Thyroid gland (tissue), 4 donors: ENCODE measurements at regions not wholly inside any gene's neighbourhood (a gene's known extent, or its start where the extent isn't known, plus 50 kb on each side); places are given as distances from the start of the nearest gene placed in this dataset.

ENCODE experiments used
- DNase-seq, 2 donors: peaks; one replicate each; pipeline ENCODE4 v3.0.0-alpha.2; 2019
- H3K27ac ChIP-seq, 3 donors: fragments of 200-600 bp; sonication (generic); 1 replicate in 2 of 3; 2 replicates in 1 of 3; pipeline ENCODE4 v1.5.1; 2016 to 2019; ENCODE audit warnings: mild to moderate bottlenecking in 1 of 3, moderate library complexity in 1 of 3
- H3K27me3 ChIP-seq: fragments of 200-600 bp; sonication (generic); one replicate; pipeline ENCODE4 v1.5.1; 2019
- H3K36me3 ChIP-seq, 2 donors: fragments of 200-600 bp; sonication (generic); one replicate each; pipeline ENCODE4 v1.5.1; 2016 to 2019
- H3K4me1 ChIP-seq, 2 donors: fragments of 200-600 bp; sonication (generic); one replicate each; pipeline ENCODE4 v1.5.1; 2017 to 2019
- H3K4me3 ChIP-seq, 3 donors: fragments of 200-600 bp; sonication (generic); replicated peaks in 1 of 3; 1 replicate in 2 of 3; 2 replicates in 1 of 3; pipeline ENCODE4 v1.5.1; 2016; ENCODE audit warnings: mild to moderate bottlenecking in 1 of 3
- H3K9me3 ChIP-seq: fragments of 200-600 bp; sonication (generic); one replicate; pipeline ENCODE4 v1.5.1; 2017
- POLR2A ChIP-seq, 2 donors: fragments of 450-650 bp; IDR thresholded peaks; one replicate each; pipeline ENCODE4 v1.6.1; 2017; ENCODE audit warnings: antibody characterized with exemption in 2 of 2, mild to moderate bottlenecking in 2 of 2, moderate library complexity in 1 of 2
- WGBS, 2 donors: methylation state at CpG; one replicate each; pipeline ENCODE4 v1.1.5; 2017; 5-methylcytosine and 5-hydroxymethylcytosine counted together
- intact Hi-C: fragments of 100-400 bp; cut with DNase I; formaldehyde crosslinking; loops from one replicate; pipeline ENCODE4 v1.15.1; 2023
- TF ChIP-seq, protein P1 (sequence below), 6 experiments: fragments of 200-600 bp in 3 of 6; fragments of 450-650 bp in 3 of 6; sonication (generic) in 3 of 6; IDR thresholded peaks; one replicate each; pipeline ENCODE4 v1.5.1; 2016 to 2019; ENCODE audit warnings: antibody characterized with exemption in 6 of 6, mild to moderate bottlenecking in 2 of 6, inconsistent platforms in 1 of 6, moderate library complexity in 1 of 6

DNA sequence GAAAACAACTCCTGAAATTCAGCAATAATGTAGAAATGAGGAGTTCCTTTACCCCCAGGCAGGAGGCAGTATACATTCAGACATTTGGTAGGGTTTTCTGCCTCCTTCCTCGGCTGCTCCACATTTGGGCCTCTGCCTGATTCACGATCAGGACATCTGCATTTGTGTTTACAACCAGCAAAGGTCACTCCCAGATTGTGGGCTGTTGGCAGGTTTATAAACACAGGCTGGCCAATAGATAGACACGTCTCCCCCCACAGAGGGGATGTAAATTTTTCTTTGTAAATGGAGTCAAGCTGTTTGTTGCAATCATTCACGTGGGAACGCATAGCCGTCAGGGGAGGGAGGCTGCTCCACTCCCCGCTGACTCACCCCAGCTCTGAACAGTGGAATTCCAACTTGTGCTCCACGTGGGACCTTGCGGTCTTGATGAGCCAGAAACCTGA lies 252.1 kb upstream of the N4BP1 start:
- no peak overlapping the region for H3K4me3 ChIP-seq
- no peaks in the 10 kb centered on the region for H3K4me1 ChIP-seq
- TF ChIP-seq POLR2A (IDR thresholded peaks at IDR 0.05), result no peak
- TF ChIP-seq, protein P1, sequence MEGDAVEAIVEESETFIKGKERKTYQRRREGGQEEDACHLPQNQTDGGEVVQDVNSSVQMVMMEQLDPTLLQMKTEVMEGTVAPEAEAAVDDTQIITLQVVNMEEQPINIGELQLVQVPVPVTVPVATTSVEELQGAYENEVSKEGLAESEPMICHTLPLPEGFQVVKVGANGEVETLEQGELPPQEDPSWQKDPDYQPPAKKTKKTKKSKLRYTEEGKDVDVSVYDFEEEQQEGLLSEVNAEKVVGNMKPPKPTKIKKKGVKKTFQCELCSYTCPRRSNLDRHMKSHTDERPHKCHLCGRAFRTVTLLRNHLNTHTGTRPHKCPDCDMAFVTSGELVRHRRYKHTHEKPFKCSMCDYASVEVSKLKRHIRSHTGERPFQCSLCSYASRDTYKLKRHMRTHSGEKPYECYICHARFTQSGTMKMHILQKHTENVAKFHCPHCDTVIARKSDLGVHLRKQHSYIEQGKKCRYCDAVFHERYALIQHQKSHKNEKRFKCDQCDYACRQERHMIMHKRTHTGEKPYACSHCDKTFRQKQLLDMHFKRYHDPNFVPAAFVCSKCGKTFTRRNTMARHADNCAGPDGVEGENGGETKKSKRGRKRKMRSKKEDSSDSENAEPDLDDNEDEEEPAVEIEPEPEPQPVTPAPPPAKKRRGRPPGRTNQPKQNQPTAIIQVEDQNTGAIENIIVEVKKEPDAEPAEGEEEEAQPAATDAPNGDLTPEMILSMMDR (IDR thresholded peaks at IDR 0.05), result no peak

DNA sequence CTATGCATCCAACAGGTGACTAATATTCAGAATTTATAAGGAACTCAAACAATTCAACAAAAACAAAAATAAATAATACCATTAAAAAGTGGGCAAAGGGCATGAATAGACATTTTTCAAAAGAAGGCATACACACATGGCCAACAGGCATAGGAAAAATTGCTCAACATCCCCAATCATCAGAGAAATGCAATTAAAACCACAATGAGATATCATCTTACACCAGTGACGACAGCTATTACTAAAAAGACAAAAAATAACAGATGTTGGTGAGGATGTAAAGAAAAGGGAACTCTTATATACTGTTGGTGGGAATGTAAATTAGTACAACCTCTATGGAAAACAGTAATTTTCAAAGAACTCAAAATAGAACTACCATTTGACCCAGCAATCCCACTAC lies 250.4 kb upstream of the N4BP1 start:
- WGBS, 2 donors, result 82 to 84% methylated on average over 1 of the region's 1 CpG
- no peak overlapping the region for H3K4me3 ChIP-seq
- no peaks in the 10 kb centered on the region for H3K4me1 ChIP-seq
- intact Hi-C loops, result no loop called here
- no peaks in the 10 kb centered on the region for H3K9me3 ChIP-seq
- no peaks in the 10 kb centered on the region for H3K27me3 ChIP-seq
- no peak overlapping the region for H3K27ac ChIP-seq
- TF ChIP-seq, protein P1 (IDR thresholded peaks at IDR 0.05), result no peak
- no peak for TF ChIP-seq POLR2A (IDR thresholded peaks at IDR 0.05)
- no peaks in the 10 kb centered on the region for H3K36me3 ChIP-seq
- no peak for DNase-seq

More for the DNA sequence above, 252.1 kb upstream of the N4BP1 start:
- 41% methylated on average over 9 of the region's 9 CpGs for WGBS, 2 donors
- H3K27ac ChIP-seq, result no peak overlapping the region
- intact Hi-C loops, result no loop called here
- H3K27me3 ChIP-seq, result no peaks in the 10 kb centered on the region
- no peaks in the 10 kb centered on the region for H3K9me3 ChIP-seq
- no peak for DNase-seq
- H3K36me3 ChIP-seq, result no peaks in the 10 kb centered on the region

DNA sequence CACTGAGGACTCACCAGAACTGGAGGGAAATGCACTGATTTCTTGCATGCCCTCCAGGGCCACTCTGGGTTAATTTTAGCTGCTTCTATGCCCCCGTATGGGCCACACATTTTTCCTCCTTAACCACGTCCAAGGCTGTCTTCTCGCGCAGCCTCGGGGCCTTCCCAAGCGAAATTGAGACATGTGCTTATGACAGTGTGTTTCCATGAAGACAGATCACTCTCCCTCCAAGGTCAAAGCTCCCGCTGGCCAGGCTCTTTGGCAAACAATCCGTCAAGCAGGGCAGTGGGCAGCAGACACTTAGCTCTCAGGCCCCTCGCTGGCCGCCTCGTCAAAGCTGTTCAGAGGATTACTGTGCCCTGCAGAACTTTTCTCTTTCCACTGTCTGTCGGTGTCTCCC lies 243.0 kb upstream of the N4BP1 start:
- DNase-seq, result no peak
- no peak overlapping the region for H3K4me3 ChIP-seq
- no peaks in the 10 kb centered on the region for H3K36me3 ChIP-seq
- no peak overlapping the region for H3K27ac ChIP-seq
- no peaks in the 10 kb centered on the region for H3K27me3 ChIP-seq
- TF ChIP-seq POLR2A (IDR thresholded peaks at IDR 0.05), result no peak
- TF ChIP-seq, protein P1 (IDR thresholded peaks at IDR 0.05), result no peak
- no peaks in the 10 kb centered on the region for H3K9me3 ChIP-seq
- 71% methylated on average over 12 of the region's 12 CpGs for WGBS, 2 donors
- intact Hi-C loops, result no loop called here
- H3K4me1 ChIP-seq, result no peaks in the 10 kb centered on the region

DNA sequence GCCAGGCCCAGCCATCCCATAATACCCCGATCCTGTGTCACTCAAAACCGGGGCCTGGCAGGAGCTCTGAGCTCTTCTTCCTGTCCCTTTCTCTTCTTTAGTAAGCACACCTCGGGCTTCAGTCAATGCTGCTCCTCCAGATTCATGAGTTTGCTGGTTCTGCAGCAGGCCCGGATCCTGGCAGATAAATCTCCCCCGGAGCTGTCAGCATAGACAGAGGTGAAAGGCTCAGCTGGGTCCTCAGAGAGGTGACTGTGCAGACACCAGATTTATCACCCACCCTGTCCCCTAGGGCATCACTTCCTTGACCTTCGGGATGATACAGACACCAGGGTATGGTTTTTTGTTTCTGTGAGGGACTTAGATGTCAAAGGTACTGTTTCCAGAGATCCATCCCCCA lies 242.5 kb upstream of the N4BP1 start:
- no peaks in the 10 kb centered on the region for H3K36me3 ChIP-seq
- TF ChIP-seq, protein P1 (IDR thresholded peaks at IDR 0.05), result no peak
- WGBS, 2 donors, result 80 to 81% methylated on average over 6 of the region's 6 CpGs
- no peaks in the 10 kb centered on the region for H3K4me1 ChIP-seq
- intact Hi-C loops, result no loop called here
- H3K27me3 ChIP-seq, result no peaks in the 10 kb centered on the region
- no peak overlapping the region for H3K27ac ChIP-seq
- DNase-seq, result no peak
- no peaks in the 10 kb centered on the region for H3K9me3 ChIP-seq
- H3K4me3 ChIP-seq, result no peak overlapping the region

DNA sequence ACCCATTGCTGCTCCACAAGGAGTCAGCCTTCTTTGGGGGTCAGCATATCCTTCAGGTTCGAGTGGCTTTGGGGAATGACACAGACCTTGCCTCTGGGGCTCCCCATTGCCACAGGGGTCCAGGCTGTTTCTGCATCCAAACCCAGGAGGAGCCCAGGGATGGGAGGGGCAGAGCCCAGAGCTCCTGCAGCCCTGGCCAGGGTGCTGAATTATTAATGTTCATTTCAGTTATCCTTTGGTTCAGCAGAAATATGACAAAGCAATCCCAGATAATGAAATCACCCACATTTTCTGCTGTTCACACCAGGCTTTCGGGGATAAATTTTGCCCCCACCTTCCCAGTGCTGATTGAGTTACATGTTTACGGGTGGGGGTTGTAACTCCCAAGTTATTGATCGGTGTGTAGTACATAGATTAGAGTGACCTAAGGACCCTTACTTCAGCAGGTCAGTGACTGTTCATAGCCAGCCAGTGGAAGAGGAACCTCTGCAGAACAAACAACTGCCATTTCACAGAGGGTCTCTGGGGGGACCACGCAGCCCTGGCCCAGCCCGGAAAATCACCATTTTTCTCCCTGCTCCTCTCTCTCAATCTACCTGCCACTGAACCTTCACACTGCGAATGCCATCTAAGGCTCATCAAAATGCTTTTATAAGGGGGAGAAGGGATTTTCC lies 240.3 kb upstream of the N4BP1 start:
- no peaks in the 10 kb centered on the region for H3K9me3 ChIP-seq
- TF ChIP-seq, protein P1 (IDR thresholded peaks at IDR 0.05), result no peak
- TF ChIP-seq POLR2A (IDR thresholded peaks at IDR 0.05), result no peak
- intact Hi-C loops, result no loop called here
- no peaks in the 10 kb centered on the region for H3K27me3 ChIP-seq
- H3K36me3 ChIP-seq, result no peaks in the 10 kb centered on the region
- H3K27ac ChIP-seq, result no peak overlapping the region
- no peaks in the 10 kb centered on the region for H3K4me1 ChIP-seq
- 81 to 90% methylated on average over 7 of the region's 7 CpGs for WGBS, 2 donors
- DNase-seq, result no peak
- no peak overlapping the region for H3K4me3 ChIP-seq
